ENCODE measurements at regions not wholly inside any gene's neighbourhood (a gene's known extent, or its start where the extent isn't known, plus 50 kb on each side); places are given as distances from the start of the nearest gene placed in this dataset.

DNA sequence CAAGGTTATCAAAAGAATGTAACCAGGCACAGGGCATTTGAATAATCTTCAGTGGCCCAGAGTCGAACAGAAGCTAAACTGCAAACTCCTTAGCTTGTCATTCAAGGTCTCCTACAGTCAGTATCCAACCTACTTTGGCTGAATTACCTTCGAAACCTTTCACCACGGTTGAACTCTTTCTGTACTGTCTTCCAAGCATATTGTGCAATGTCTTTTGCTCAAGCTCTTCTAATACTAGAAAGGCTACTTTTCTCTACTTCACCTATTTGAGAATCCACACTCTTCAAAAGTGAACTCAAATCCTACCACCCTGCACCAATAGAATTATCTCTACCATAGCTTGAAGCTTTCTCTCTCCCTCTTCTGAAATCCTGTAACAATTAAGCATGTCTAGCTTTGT, 142.9 kb downstream of the NR4A2 start:
- intact Hi-C loops (cut with DNase I; ENCODE audit: low total_unique reads) = no loop called here
- Histone ChIP-seq H3K27ac (no peak overlapping the region), H3K4me3 (no peak overlapping the region), H3K27me3 (no peaks in the 10 kb centered on the region), H3K4me1 (no peaks in the 10 kb centered on the region), H3K9me3 (no peaks in the 10 kb centered on the region), H3K36me3 (ENCODE audit: low read depth, missing control alignments) (no peaks in the 10 kb centered on the region)
- TF ChIP-seq CTCF (IDR thresholded peaks at IDR 0.05) (no peak), POLR2A (IDR thresholded peaks at IDR 0.05) (no peak)
- no peak for DNase-seq
- WGBS, 2 donors = 76 to 77% methylated on average over 3 of the region's 3 CpGs

DNA sequence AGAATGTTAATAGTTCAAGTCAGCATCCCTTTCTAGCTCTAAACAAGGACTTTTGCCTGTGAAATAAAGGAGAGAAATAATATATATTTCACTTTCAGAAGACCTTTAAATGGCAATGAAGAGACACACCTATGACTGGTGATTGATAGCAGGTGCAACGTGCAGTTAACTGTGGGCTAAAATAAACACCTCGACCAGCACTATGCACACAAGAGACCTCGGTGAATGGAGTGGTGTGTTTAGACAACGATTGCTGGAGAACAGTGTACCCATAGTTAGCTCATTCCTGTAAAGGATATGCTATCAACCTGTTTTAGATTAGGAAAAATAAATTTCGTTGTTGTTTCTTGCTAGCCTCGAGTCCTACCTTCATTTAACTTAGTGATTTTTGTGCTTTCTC, 143.4 kb downstream of the NR4A2 start:
- Histone ChIP-seq H3K27me3 (no peaks in the 10 kb centered on the region), H3K27ac (no peak overlapping the region), H3K4me1 (no peaks in the 10 kb centered on the region), H3K9me3 (no peaks in the 10 kb centered on the region), H3K4me3 (no peak overlapping the region), H3K36me3 (ENCODE audit: low read depth, missing control alignments) (no peaks in the 10 kb centered on the region)
- TF ChIP-seq POLR2A (IDR thresholded peaks at IDR 0.05) (no peak), CTCF (IDR thresholded peaks at IDR 0.05) (no peak)
- no peak for DNase-seq
- intact Hi-C loops (cut with DNase I; ENCODE audit: low total_unique reads) = no loop called here
- 77% methylated on average over 6 of the region's 6 CpGs for WGBS, 2 donors

DNA sequence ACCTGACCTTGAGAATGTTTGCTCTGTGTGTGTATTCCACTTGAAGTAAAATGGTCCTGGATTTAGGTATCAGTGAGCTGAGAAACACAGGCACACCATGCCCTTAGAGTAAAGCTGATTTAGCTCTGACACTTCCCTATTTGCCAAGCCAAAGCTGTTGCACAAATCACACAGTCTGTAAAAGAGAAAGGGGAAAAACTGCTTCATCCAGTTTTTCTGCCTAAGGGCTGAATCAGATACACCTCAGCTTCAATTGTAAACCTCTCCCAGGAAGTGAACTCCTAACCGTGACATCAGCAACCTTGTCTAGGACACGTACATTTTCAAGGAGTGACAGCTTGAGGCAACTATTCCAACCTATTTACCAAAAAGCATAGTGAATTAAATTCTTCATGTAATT, 150.4 kb downstream of the NR4A2 start:
- Histone ChIP-seq H3K4me1 (no peaks in the 10 kb centered on the region), H3K27ac (no peak overlapping the region), H3K9me3 (no peaks in the 10 kb centered on the region), H3K27me3 (no peaks in the 10 kb centered on the region), H3K36me3 (ENCODE audit: low read depth, missing control alignments) (no peaks in the 10 kb centered on the region), H3K4me3 (no peak overlapping the region)
- TF ChIP-seq POLR2A (IDR thresholded peaks at IDR 0.05) (no peak), CTCF (IDR thresholded peaks at IDR 0.05) (no peak)
- DNase-seq = no peak
- intact Hi-C loops (cut with DNase I; ENCODE audit: low total_unique reads) = no loop called here
- 85 to 89% methylated on average over 2 of the region's 2 CpGs for WGBS, 2 donors

DNA sequence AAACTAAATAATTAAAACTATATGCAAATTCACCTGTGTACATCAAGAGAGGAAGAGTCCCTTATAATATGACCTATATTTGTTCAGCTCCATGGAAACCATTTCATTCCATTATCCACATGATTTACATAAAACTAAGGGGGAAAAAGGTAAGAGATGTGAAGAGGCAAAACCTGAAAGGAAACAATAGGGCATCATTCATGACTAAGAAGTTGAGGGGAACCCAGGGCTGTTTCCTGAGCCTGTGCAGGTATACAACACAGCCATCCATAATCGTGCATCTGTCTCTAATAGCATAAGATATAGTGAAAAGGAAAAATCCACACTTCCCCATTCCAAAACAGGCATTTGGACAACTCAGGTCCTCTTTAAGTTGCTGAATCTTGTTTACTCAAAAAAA, 151.3 kb downstream of the NR4A2 start:
- intact Hi-C loops (cut with DNase I; ENCODE audit: low total_unique reads) = no loop called here
- Histone ChIP-seq H3K4me1 (no peaks in the 10 kb centered on the region), H3K9me3 (no peaks in the 10 kb centered on the region), H3K27me3 (no peaks in the 10 kb centered on the region), H3K36me3 (ENCODE audit: low read depth, missing control alignments) (no peaks in the 10 kb centered on the region), H3K4me3 (no peak overlapping the region), H3K27ac (no peak overlapping the region)
- no peak for DNase-seq
- TF ChIP-seq POLR2A (IDR thresholded peaks at IDR 0.05) = no peak
- TF ChIP-seq CTCF (IDR thresholded peaks at IDR 0.05) = no peak
- WGBS, 2 donors = 88 to 92% methylated on average over 1 of the region's 1 CpG

- TF ChIP-seq CTCF (IDR thresholded peaks at IDR 0.05) (no peak), POLR2A (IDR thresholded peaks at IDR 0.05) (no peak)
- Histone ChIP-seq H3K36me3 (ENCODE audit: low read depth, missing control alignments) (no peaks in the 10 kb centered on the region), H3K4me1 (no peaks in the 10 kb centered on the region), H3K27me3 (no peaks in the 10 kb centered on the region), H3K9me3 (no peaks in the 10 kb centered on the region), H3K4me3 (no peak overlapping the region), H3K27ac (no peak overlapping the region)
- intact Hi-C loops (cut with DNase I; ENCODE audit: low total_unique reads) = no loop called here
- 70 to 82% methylated on average over 3 of the region's 3 CpGs for WGBS, 2 donors
- DNase-seq = no peak
Observed at GRCh38 chr2:156177654-156178053, 154.9 kb downstream of the NR4A2 start.

Measured in testis (tissue), 2 donors.